IPS-18c (cell line): ENCODE measurements at regions not wholly inside any gene's neighbourhood (a gene's known extent, or its start where the extent isn't known, plus 50 kb on each side); places are given as distances from the start of the nearest gene placed in this dataset.

Experiments
- H3K4me3 ChIP-seq: 2 replicates; pipeline ENCODE4 v1.7.0; 2013; ENCODE audit warnings: low read depth, mild to moderate bottlenecking, low read length, moderate library complexity; ENCODE audit not compliant: insufficient read depth
- H3K9me3 ChIP-seq: one replicate; pipeline ENCODE4 v1.6.1; 2013; ENCODE audit warnings: mild to moderate bottlenecking, low read length, moderate library complexity; ENCODE audit not compliant: control insufficient read depth, insufficient read depth

GRCh38 chr15:39364721-39365120 lies 216.2 kb upstream of the THBS1 start:
- no peaks in the 10 kb centered on the region for H3K9me3 ChIP-seq
- no peak overlapping the region for H3K4me3 ChIP-seq

DNA sequence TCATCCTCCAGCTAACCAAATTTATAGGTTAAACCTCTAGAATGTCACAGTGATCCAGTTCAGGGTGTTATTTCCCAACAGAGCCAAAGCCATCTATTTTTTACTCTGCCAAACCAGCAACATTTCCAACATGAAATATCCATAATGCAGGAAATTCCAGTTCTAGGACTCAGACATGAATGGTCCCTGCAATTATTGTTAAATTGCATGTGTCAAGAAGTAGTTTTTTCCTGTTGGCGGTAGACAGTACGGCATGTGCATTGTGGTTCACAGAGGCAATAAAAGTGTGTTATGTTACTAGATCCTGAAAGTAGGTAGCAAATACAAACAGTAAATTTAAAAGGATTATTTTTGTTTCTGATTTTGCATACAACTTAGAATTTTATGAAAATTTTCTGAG lies 215.7 kb upstream of the THBS1 start:
- no peak overlapping the region for H3K4me3 ChIP-seq
- no peaks in the 10 kb centered on the region for H3K9me3 ChIP-seq

GRCh38 chr15:39365873-39366272 lies 215.0 kb upstream of the THBS1 start:
- Histone ChIP-seq H3K9me3 (no peaks in the 10 kb centered on the region), H3K4me3 (no peak overlapping the region)

- H3K9me3 ChIP-seq, result no peaks in the 10 kb centered on the region
- no peak overlapping the region for H3K4me3 ChIP-seq
Observed at GRCh38 chr15:39367596-39367995, 213.3 kb upstream of the THBS1 start.

DNA sequence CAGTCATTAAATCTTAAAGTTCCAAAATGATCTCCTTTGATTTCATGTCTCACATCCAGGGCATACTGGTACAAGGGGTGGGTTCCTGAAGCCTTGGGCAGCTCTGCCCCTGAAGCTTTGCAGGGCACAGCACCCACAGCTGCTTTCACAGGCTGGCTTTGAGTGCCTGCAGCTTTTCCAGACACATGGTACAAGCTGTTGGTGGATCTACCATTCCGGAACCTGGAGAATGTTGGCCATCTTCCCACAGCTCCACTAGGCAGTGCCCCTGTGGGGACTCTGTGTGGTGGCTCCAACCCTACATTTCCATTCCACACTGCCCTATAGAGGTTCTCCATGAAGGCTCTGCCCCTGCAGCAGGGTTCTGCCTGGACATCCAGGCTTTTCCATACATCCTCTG lies 211.1 kb upstream of the THBS1 start:
- H3K9me3 ChIP-seq, result no peaks in the 10 kb centered on the region
- no peak overlapping the region for H3K4me3 ChIP-seq

GRCh38 chr15:39376371-39376909 lies 204.4 kb upstream of the THBS1 start:
- H3K4me3 ChIP-seq, result no peak overlapping the region
- H3K9me3 ChIP-seq, result no peaks in the 10 kb centered on the region

DNA sequence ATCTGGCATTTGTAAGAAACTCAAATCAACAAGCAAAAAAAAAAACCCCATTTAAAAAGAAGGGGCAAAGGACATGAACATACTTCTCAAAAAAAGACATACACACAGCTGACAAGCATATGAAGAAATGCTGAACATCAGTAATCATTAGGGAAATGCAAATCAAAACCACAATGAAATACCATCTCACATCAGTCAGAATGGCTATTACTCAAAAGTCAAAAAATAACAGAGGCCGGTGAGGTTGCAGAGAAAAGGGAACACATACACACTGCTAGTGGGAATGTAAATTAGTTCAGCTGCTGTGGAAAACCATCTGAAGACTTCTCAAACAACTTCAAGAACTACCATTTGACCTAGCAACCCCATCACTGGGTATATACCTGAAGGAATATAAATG lies 199.4 kb upstream of the THBS1 start:
- no peaks in the 10 kb centered on the region for H3K9me3 ChIP-seq
- no peak overlapping the region for H3K4me3 ChIP-seq

DNA sequence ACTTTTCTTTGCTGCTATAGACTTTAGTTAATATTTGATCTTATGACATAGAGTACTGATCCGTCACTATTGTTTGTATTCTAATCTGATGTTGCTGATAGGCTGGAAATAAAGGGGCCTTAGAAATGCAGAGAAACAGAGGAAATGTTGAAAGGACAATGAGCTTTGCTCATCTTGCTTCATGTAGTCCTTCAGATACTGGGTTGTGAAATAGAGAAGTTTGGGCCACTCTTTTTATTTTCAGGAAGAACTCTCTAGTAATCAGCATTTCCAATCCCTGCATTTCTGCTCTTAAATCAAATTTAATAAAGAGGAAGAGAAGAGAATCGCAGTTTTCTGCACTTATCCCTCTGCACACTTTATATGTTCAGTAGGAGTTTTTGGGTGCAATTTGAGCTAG lies 192.8 kb upstream of the THBS1 start:
- no peaks in the 10 kb centered on the region for H3K9me3 ChIP-seq
- no peak overlapping the region for H3K4me3 ChIP-seq

DNA sequence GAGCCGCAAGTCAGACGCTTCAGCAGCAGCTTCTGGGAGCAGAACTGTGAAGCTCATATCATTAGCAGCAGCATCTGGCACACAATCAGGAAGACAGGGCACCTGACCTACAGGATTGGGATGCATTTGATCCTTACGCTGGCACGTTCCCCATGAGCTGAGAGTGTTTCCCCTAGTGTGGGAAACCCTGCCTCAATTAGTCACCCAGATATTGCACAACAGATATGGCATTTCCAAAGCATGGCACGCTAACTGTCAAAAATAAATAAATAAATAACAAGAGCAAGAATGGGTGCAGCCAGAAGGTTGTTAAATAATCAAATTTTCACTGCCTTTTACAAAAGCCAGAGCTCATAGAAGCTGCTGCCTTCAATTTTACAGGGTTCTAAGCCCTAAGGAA lies 189.6 kb upstream of the THBS1 start:
- Histone ChIP-seq H3K9me3 (no peaks in the 10 kb centered on the region), H3K4me3 (no peak overlapping the region)

- Histone ChIP-seq H3K9me3 (no peaks in the 10 kb centered on the region), H3K4me3 (no peak overlapping the region)
Observed at GRCh38 chr15:39392469-39393047, 188.3 kb upstream of the THBS1 start.

DNA sequence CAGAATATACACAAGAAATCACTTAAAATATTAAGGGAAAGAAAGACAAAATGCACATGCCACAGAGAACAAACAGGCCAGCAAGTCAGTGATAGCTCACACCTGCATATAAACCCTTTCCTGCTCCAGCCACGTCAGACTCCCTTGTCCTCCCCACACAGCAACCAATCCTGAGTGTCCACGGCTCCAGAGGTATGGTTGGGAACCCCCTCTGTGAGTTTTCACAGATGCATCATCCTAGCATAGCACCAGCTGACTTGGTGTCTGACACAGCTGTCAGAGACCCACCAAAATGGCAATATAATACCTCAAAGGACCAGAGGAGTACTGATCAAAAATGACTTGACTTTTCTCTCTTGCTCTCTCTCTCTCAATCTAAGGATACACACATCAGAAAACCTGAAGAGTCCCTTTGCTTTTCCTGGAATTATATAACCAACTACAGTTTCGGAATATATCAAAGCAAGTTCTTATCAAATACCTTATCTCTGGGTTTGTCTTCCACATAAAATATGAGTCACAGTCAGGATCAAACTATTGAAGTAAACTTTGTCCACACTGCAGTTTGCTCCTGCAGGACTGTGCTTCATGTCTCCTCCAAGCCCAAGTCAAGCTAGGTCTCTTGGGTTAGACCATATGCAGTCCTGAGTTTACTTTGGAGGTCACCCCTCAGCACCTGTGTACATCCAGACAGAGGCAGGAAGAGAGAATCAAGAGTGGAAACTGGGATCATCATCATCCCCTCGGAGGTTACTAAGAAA lies 187.1 kb upstream of the THBS1 start:
- Histone ChIP-seq H3K9me3 (no peaks in the 10 kb centered on the region), H3K4me3 (no peak overlapping the region)

DNA sequence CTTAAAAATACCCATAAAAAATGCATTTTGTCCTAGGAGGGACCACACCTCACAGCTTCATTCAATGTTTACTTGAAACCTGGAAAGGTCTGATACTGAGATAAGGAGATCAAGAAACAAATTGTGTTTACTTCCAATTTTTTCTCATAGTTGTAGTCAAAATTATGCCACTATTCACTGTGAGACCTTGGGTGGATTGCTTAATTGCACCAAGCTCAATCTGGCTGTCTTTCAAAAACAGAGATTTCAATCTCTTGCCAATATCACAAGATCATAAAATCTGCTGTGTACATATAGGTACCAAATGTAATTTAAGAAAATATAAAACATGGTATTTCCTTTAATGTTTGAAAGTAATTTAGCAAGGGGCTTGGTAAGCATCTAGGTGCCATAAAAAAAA lies 186.4 kb upstream of the THBS1 start:
- no peak overlapping the region for H3K4me3 ChIP-seq

GRCh38 chr15:39396979-39397615 lies 183.8 kb upstream of the THBS1 start:
- Histone ChIP-seq H3K9me3 (no peaks in the 10 kb centered on the region), H3K4me3 (no peak overlapping the region)

More for the DNA sequence above, 186.4 kb upstream of the THBS1 start:
- no peaks in the 10 kb centered on the region for H3K9me3 ChIP-seq

GRCh38 chr15:39397883-39398282 lies 183.0 kb upstream of the THBS1 start:
- no peak overlapping the region for H3K4me3 ChIP-seq
- H3K9me3 ChIP-seq, result no peaks in the 10 kb centered on the region

DNA sequence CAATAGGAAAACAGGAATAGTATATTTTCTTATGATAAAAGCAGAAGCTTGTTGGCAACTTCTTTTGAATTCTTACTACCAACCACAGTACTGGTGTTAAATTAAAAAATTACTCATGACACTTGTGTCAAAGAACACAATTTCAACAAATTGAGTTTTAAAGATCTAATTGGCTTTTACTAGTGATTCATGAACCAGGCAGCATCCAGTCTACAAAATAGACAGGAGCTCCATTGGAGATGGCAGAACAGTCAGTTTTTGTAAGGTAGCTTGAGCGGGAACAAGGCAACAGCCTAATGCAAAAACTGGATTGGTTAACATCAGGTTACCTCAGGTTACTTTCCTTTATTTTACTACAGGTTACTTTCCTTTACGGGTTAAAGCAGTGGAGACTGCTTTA lies 181.3 kb upstream of the THBS1 start:
- H3K9me3 ChIP-seq, result no peaks in the 10 kb centered on the region
- H3K4me3 ChIP-seq, result no peak overlapping the region

DNA sequence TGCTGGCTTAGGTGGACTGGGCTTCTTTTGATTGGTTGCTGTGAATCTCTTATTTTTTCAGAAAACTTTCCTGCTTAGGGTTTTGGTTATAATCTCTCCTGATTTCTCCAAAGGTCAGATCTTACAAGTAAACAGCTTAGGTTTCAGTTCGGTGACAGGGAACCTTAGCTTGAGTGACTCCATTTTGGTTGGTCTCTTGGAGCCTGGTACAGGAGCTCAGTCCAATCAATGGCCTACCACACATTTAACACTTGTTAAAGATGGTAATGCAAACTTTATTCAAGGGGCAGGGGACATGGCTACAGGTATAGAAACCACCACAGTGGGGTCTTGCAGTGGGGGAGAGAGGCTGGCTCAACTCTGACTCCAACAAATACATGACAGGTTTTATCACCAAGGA lies 180.9 kb upstream of the THBS1 start:
- Histone ChIP-seq H3K4me3 (no peak overlapping the region), H3K9me3 (no peaks in the 10 kb centered on the region)

DNA sequence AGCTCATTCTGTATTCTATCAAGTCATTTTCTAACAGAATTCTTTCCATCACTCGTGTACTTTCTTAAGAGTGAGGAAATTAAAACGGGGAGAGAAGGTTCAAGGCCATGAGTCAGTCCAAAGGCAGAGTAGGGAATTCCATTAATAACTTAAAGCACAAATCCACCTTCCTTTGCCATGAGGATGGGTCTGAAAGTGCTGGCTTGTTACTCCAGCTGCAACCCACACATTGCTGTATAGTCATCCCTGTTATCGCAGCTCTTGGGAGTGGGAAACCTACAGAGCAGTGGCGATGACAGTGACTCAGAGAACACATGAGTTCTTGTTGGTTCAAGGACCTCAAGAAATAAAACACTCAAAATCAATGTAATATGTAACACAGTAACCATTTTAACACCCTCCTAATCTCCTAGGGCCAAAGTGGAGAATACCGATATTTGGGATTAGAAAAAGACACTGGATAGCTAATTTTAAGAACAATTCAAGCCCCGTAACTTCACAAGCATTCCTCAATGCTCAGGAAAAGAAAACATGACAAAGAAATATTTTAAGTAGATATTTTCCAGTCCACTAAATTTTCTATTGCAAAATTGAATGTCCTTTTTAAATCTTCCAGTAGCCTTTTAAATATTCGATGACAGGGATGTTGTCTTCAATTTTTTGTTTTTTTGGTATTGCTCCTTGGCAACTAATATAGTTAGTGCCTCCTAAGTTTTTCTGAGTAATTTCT lies 179.9 kb upstream of the THBS1 start:
- no peaks in the 10 kb centered on the region for H3K9me3 ChIP-seq
- no peak overlapping the region for H3K4me3 ChIP-seq
